ENCODE measurements at regions not wholly inside any gene's neighbourhood (a gene's known extent, or its start where the extent isn't known, plus 50 kb on each side); places are given as distances from the start of the nearest gene placed in this dataset.
"Not testable (repeated sequence)": the region's sequence is repeated elsewhere in the genome, so short reads cannot be mapped to it uniquely, and the experiment has no call there.

- DNase-seq (no peak), ATAC-seq (ENCODE audit: poor library complexity) (peak; percentile 51)
- intact Hi-C loops (cut with DNase I) = loop anchor here (10.0 kb wide), 1 partner anchor 224 kb away; no protein-coding TSS in a partner anchor
These were observed 231.2 kb upstream of the HAND2 start for GRCh38 chr4:173761236-173761635.

- DNase-seq (no peak), ATAC-seq (ENCODE audit: poor library complexity) (no peak)
- intact Hi-C loops (cut with DNase I) = no loop called here
These were observed 228.1 kb upstream of the HAND2 start for GRCh38 chr4:173758132-173758531.

DNA sequence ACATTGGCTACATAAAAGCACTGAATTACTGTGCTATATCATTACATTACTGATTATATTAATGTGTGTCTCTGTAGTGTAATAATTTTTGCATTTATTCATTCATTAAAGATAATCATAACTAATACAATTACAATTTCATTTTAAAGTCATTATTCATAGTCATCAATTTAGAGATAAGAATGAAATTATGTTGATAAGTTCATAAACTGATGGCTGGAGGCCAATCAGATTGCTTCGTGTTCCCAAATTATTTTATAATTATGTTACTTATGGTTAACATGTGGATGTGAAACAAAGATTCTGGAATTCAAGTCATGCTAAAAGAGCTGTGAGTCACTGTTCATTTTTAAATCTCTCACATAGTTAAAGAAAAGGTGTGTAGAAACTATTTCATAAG lies 223.4 kb upstream of the HAND2 start:
- intact Hi-C loops (cut with DNase I) = loop anchor here (5.0 kb wide), 1 partner anchor 246 kb away; no protein-coding TSS in a partner anchor
- no peak for ATAC-seq (ENCODE audit: poor library complexity)
- DNase-seq = no peak

DNA sequence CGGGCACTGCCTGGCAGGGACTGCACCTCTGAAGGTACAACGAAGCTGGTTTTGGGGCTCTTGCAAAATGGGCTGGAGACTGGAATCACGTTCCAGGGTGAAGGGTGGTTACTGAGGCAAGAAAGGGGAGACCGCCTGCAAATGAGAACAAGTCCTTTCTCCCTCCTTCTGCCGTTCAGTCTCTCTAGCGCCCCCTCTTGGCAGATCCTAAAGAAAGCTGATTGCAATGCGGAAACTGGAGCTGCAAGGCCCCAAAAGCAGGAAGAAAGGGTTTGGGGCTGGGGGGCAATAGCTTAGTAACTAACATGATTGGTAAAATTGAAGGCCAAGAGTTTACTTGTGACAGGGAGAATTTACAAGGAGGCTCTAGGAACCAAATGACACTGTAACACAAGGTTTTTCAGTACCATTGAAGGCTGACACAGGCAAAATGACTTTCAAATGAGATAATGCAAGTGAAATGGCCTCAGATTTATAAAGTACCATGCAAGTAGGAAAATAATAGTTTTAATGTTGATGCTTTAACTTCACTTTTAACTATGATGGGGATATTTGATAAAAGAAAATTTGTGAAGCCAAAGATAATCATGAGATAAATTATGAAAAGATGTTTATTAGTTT lies 222.7 kb upstream of the HAND2 start:
- ATAC-seq (ENCODE audit: poor library complexity) (no peak), DNase-seq (no peak)
- intact Hi-C loops (cut with DNase I) = loop anchor here (5.0 kb wide), 1 partner anchor 245 kb away; no protein-coding TSS in a partner anchor

DNA sequence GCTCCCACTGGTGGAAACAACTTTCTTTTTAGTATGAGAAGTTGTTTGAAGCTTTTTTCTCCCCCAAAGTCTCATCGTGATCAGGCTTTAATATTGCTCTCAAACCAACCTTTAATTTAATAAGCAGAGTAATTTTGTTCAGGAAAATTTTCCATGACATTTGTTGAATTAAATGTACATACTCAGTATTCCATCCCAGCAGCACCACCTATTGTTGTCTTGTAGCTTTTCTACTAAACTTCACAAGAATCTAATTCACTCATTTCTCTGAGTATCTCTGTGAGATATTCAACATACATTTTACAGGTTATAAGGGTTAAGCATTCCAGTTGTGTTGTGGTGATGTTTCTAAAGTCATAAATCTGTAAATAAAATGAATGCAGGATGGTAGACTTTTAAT lies 218.3 kb upstream of the HAND2 start:
- intact Hi-C loops (cut with DNase I) = loop anchor here (5.0 kb wide), 2 partner anchors 216 to 231 kb away; partner anchors contain the start of gene HAND2
- ATAC-seq (ENCODE audit: poor library complexity) = peak; percentile 28

GRCh38 chr4:173747537-173748257 lies 217.7 kb upstream of the HAND2 start:
- DNase-seq (no peak), ATAC-seq (ENCODE audit: poor library complexity) (no peak)
- intact Hi-C loops (cut with DNase I) = loop anchor here (5.0 kb wide), 2 partner anchors 215 to 230 kb away; partner anchors contain the start of gene HAND2

More for the DNA sequence above, 218.3 kb upstream of the HAND2 start:
- DNase-seq = no peak

DNA sequence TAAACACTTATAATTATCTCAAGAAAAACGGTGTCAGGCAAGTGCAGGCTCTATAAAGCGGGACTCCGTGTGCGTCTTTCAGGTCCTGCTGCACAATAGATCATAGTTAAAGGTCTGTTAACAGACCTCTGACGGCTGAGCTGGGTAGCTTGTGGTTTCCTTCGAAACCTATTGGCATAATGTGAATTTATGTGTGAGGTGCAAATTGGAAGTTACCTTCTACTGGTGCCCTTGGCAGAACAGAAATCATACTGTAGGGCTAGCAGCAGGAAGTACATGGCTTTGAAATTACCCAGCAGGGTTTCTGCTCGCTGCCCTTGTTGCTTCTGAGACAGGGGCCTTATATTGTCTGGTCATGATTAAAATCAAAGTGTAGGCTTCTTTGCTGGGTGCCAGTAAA lies 216.4 kb upstream of the HAND2 start:
- DNase-seq (no peak), ATAC-seq (ENCODE audit: poor library complexity) (peak; percentile 71)
- intact Hi-C loops (cut with DNase I) = loop anchor here (5.0 kb wide), 2 partner anchors 214 to 229 kb away; partner anchors contain the start of gene HAND2

- ATAC-seq (ENCODE audit: poor library complexity) = peak; percentile 87
- intact Hi-C loops (cut with DNase I) = loop anchor here (5.0 kb wide), 2 partner anchors 213 to 228 kb away; partner anchors contain the start of gene HAND2
- no peak for DNase-seq
These were observed 215.7 kb upstream of the HAND2 start for GRCh38 chr4:173745765-173746164.

GRCh38 chr4:173736840-173737239 lies 206.8 kb upstream of the HAND2 start:
- peak; percentile 69 for ATAC-seq (ENCODE audit: poor library complexity)
- DNase-seq = no peak
- intact Hi-C loops (cut with DNase I) = no loop called here

DNA sequence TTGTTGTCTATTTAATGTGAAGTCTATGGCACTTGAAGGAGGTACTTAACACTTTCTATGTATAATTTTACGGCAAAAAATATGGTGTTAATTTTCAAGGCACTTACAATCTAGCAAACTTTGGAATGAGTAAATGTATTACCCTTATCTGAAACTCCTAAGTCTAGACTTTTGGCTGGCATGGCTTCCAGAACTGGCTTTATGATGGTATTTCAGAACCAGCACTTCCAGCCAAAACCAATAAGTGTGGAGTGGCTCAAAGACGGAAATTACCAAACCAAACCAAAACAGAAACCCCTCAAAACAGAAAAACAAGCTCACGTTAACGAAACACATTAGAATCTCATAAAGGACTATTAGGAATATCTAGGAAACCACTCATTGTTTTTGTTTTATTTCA lies 205.6 kb upstream of the HAND2 start:
- intact Hi-C loops (cut with DNase I) = no loop called here
- no peak for DNase-seq
- ATAC-seq (ENCODE audit: poor library complexity) = no peak

- no peak for DNase-seq
- ATAC-seq (ENCODE audit: poor library complexity) = no peak
- intact Hi-C loops (cut with DNase I) = no loop called here
These were observed 205.0 kb upstream of the HAND2 start for GRCh38 chr4:173735049-173735448.

- ATAC-seq (ENCODE audit: poor library complexity) = no peak
- DNase-seq = no peak
- intact Hi-C loops (cut with DNase I) = no loop called here
These were observed 201.2 kb upstream of the HAND2 start for GRCh38 chr4:173731257-173731656.

- intact Hi-C loops (cut with DNase I) = no loop called here
- no peak for ATAC-seq (ENCODE audit: poor library complexity)
- no peak for DNase-seq
These were observed 192.0 kb upstream of the HAND2 start for GRCh38 chr4:173722075-173722474.

- ATAC-seq (ENCODE audit: poor library complexity); DNase-seq; intact Hi-C loops (cut with DNase I): not testable (repeated sequence)
These were observed 188.5 kb upstream of the HAND2 start for GRCh38 chr4:173718504-173718903.

DNA sequence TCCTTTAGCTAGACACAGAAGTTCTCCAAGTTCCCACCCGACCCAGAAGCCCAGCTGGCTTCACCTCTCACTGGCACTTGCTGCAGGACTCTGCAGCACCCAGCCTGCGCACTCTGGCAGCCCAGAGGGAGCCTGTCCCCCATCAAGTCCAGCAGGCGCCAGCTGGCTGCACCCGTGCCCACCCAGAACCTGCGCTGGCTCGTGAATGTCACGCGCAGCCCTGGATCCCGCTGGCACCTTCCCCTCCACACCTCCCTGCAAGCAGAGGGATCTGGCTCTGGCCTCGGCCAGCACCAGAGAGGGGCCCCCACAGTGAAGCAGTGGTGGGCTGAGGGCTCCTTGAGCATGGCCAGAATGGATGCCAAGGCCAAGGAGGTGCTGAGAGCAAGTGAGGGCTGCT lies 187.6 kb upstream of the HAND2 start:
- intact Hi-C loops (cut with DNase I) = no loop called here
- DNase-seq (no peak), ATAC-seq (ENCODE audit: poor library complexity) (no peak)

DNA sequence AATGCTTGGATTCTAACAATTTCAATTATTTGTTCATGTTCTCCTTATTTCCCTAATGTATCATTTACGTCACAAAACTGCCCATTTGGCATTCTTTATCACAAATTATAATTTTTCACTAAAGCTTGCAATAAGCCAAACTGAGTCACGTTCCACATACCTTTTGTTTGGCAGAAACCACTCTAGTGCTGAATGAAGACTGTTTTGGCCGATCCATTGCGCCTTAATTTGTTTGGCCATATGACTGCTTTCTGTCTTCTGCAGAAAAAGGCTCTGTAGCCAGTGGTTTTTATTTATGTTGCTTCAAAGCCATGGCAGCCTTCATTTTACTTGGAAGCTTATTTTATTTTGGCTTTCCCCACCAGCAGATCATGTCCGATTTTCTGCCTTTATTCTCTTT lies 184.4 kb upstream of the HAND2 start:
- intact Hi-C loops (cut with DNase I) = no loop called here
- no peak for DNase-seq
- no peak for ATAC-seq (ENCODE audit: poor library complexity)

- DNase-seq (no peak), ATAC-seq (ENCODE audit: poor library complexity) (no peak)
- intact Hi-C loops (cut with DNase I) = no loop called here
These were observed 183.0 kb upstream of the HAND2 start for GRCh38 chr4:173713026-173713425.

DNA sequence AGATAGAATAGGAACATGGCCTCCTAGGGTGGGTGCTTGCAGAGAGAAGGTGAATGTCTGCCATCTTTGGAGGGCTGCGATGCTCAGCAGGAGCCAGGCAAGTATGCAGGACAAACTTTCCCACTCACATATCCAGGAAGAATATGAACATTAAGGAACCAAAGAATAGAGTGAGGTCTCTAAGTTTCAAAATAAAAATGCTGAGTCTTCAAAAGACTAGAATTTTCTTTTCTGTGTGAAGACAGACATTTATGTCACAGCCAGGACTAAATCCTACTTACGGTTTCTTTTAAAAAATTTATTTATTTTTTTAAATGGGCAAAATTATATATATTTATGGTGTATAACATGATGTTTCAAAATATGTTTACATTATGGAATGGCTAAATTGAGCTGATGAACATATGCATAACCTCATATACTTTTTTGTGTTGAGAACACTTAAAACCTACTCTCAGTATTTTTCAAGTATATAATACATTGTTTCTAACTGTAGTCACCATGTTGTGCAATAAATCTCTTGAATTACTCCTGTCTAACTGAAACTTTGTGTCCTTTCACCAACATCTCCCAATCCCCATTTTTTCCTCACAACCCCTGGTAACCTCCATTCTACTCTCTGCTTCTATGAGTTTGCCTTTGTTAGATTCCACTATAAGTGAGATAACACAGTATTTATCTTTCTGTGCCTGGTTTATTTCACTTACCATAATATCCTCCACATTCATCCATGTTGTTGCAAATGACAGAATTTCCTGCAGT lies 177.8 kb upstream of the HAND2 start:
- intact Hi-C loops (cut with DNase I) = no loop called here
- ATAC-seq (ENCODE audit: poor library complexity) (no peak), DNase-seq (no peak)

DNA sequence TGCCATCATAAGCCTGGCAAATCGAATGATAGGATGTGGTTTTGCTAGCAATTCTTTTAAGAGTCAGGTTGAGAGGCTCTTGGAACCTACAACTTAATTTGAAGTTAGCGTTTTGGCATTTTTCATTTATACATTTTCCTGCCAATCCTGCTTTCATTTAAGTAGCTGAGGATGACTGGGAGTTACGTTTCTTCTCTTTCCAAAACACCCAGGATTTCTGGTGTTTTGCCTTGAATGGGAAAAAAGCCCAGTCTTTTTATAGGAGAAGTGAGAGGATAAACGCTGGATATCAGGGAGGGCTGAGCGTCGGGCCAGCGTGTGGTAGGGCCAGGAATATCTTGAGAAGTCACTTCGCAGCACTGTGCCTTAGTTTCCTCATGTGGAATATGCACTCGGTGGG lies 174.2 kb upstream of the HAND2 start:
- ATAC-seq (ENCODE audit: poor library complexity) = no peak
- intact Hi-C loops (cut with DNase I) = no loop called here
- DNase-seq = no peak
